ENCODE measurements at regions not wholly inside any gene's neighbourhood (a gene's known extent, or its start where the extent isn't known, plus 50 kb on each side); places are given as distances from the start of the nearest gene placed in this dataset.

GRCh38 chr2:19846567-19846966 is 55.2 kb downstream of the TTC32 start:
- no peak for DNase-seq

- peak; percentile 82 for DNase-seq
Measured at GRCh38 chr2:19846030-19846429, 55.8 kb downstream of the TTC32 start.

GRCh38 chr2:19845323-19845920 is 56.4 kb downstream of the TTC32 start:
- no peak for DNase-seq

GRCh38 chr2:19844750-19845149 is 57.0 kb downstream of the TTC32 start:
- DNase-seq = no peak

- DNase-seq = no peak
Measured at GRCh38 chr2:19843992-19844515, 57.7 kb downstream of the TTC32 start.

GRCh38 chr2:19841918-19842693 is 59.7 kb downstream of the TTC32 start:
- DNase-seq = no peak

- DNase-seq = no peak
Measured at GRCh38 chr2:19839438-19839837, 62.3 kb downstream of the TTC32 start.

- no peak for DNase-seq
Measured at GRCh38 chr2:19838616-19839015, 63.2 kb downstream of the TTC32 start.

GRCh38 chr2:19837235-19837766 is 64.5 kb downstream of the TTC32 start:
- peak; percentile 4 for DNase-seq

GRCh38 chr2:19835781-19836281 is 66.0 kb downstream of the TTC32 start:
- no peak for DNase-seq

- DNase-seq = no peak
Measured at GRCh38 chr2:19833978-19834377, 67.8 kb downstream of the TTC32 start.

- no peak for DNase-seq
Measured at GRCh38 chr2:19829672-19830071, 72.1 kb downstream of the TTC32 start.

GRCh38 chr2:19826874-19827273 is 74.9 kb downstream of the TTC32 start:
- DNase-seq = no peak

- no peak for DNase-seq
Measured at GRCh38 chr2:19823507-19823906, 78.3 kb downstream of the TTC32 start.

GRCh38 chr2:19819097-19820065 is 82.4 kb downstream of the TTC32 start:
- DNase-seq = no peak

GRCh38 chr2:19818543-19818942 is 83.2 kb downstream of the TTC32 start:
- DNase-seq = no peak

- DNase-seq = no peak
Measured at GRCh38 chr2:19818039-19818438, 83.7 kb downstream of the TTC32 start.

GRCh38 chr2:19815746-19816145 is 86.0 kb downstream of the TTC32 start:
- DNase-seq = no peak

GRCh38 chr2:19812166-19812565 is 89.6 kb downstream of the TTC32 start:
- no peak for DNase-seq

GRCh38 chr2:19811186-19811585 is 90.6 kb downstream of the TTC32 start:
- no peak for DNase-seq

GRCh38 chr2:19810637-19811036 is 91.1 kb downstream of the TTC32 start:
- DNase-seq = no peak

- DNase-seq = no peak
Measured at GRCh38 chr2:19810148-19810547, 91.6 kb downstream of the TTC32 start.

- DNase-seq = no peak
Measured at GRCh38 chr2:19809206-19809605, 92.6 kb downstream of the TTC32 start.
